HG03097 (cell line): ENCODE measurements at regions not wholly inside any gene's neighbourhood (a gene's known extent, or its start where the extent isn't known, plus 50 kb on each side); places are given as distances from the start of the nearest gene placed in this dataset.

Source experiments
- ATAC-seq: cut with Tn5 transposase; IDR thresholded peaks from one replicate; pipeline ENCODE4 v1.9.1; 2021; ENCODE audit not compliant: unreplicated experiment, low FRiP score

DNA sequence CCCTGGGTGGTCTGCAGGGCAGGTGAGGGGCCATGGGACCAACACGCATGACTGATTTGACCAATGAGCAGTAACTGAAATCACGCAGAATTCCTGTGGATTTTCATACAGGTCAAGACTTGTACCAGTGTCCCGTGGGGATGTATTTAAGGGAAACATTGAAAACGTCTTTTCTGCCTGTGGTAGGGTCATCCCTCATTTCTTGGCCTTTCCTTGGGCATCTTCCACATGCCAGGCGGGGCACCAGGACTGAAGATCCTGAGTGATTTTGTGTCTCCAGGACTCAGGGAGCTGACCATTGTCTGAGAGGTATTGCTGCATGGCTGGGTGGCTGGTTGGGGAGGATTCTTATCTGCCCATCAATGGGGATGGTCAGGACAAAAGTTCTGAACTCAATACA, 289.0 kb downstream of the GLRX3 start:
- no peak for ATAC-seq

- no peak for ATAC-seq
Observed at GRCh38 chr10:130425881-130426435, 289.8 kb downstream of the GLRX3 start.

DNA sequence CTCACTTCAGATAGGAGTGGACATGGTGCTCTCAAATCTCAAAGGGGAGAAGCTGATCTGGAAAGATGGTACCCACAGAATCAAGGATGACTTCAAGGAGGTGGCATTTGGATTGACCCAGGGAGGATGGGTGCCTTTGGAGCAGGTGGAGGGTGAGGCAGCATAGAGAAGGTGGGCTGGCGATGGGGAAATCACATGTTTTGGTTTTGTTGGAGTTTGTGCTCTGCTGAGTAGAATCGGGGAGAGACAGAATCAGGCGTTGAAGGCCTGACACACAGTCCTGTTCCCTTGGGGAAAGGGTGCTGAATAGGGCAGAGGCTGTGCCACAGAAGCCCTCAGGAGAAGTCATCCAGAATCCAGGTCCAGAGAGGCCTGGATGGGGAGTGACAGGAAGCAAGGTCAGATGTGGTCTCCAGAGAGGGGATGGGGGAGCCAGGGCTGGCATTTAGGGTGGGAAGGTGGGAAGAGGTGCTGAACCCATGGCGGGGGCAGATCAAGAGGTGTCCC, 291.1 kb downstream of the GLRX3 start:
- no peak for ATAC-seq

- ATAC-seq: no peak
Observed at GRCh38 chr10:130428936-130429335, 292.7 kb downstream of the GLRX3 start.

DNA sequence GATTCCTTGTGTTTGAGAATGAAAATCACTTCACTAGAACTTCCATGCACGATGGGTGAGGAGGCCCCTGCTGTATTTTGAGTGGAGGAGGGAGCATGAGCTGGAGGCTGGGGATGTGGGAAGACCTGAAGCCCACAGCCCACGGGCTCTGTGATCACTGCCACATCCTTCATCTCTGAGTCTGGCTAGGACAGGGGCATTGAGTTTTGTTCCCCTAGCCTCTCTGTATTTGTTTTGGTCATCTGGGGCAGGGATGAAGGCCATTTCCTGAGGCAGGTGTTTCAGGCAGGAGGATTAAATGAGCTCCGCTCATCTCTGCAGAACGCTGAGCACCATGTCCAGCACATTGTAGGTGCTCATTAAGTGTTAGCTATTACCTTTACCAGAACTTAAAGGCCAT, 293.6 kb downstream of the GLRX3 start:
- ATAC-seq: no peak

DNA sequence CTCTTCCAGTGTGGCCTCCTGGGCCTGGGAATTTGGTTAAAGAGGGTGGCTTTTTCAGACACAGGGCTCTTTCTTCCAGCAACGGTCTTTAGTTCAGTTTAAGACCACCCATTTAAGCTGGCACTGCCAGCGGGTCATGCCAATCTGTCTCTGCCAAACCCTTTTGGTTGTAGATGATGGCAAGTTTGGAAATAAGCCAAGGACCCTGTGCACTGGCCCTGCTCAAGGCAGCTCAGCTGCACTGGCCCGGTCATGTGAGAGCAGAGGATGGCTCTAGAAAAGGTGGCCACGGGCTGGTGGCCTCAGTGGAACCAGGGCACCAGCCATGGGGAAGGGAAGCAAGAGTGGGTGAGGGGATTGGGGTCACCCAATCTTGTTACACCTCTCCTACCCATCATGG, 294.1 kb downstream of the GLRX3 start:
- no peak for ATAC-seq

DNA sequence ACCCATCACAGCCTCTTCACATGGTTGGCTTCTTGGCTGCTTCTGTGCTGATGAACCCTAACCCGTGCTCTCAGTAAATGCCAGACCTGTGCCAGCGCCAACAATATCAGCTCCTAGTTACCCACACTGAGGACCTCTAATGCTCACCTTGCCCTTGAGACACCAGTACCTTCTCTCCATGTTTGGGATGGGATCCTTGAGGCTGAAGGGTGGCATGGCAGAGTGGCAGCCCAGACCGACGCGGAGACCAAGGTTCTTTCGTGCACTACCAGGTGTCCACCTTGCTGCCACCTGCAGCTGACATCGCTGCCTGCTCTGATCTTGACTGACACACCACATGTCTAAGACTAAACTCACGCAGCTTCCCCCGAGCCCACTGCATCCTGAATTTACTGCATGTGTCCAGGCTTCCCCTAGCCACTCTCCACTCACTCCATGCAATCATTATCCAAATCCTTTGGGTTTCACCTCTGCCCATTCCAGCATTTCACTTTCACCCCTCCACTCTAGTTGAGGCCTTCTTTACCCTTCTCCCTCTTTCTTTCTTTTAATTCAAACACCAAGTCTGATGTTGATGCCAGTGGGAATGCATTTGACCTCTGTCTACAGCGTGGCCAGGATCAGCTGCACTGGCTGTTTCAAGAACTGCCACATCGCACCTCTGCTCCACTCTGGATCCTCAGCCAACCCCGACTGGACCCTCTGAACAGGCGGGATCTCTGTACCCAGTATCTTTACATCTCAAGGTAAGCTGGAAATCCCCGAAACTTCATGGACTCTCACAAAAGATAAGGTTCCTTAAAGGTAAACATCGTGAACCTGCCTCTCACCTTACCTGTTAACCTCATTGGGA, 294.9 kb downstream of the GLRX3 start:
- no peak for ATAC-seq

GRCh38 chr10:130432271-130432670, 296.1 kb downstream of the GLRX3 start:
- ATAC-seq: no peak

GRCh38 chr10:130432850-130433249, 296.7 kb downstream of the GLRX3 start:
- no peak for ATAC-seq

- no peak for ATAC-seq
Observed at GRCh38 chr10:130434446-130435385, 298.5 kb downstream of the GLRX3 start.

GRCh38 chr10:130435961-130436360, 299.8 kb downstream of the GLRX3 start:
- no peak for ATAC-seq

GRCh38 chr10:130438861-130439260, 302.7 kb downstream of the GLRX3 start:
- ATAC-seq: no peak

DNA sequence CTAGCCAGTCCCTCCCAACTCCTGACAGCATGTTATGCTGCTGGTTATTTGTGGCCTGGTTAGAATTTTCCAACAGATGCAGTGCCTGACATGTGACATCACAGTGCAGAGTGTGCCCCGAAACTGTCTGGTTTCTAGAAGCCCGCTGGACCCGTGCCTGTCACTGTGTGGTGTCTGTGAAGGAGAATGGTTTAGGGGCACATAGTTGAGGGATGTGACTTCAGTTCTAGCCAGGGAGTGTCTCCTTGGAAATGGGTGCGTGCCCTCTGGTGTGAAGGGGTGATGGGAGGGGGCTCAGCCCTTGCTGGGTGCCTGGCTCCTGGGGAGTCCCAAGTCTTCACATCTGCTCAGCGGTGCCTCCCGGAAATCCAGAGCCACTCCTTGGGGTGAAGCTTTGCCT, 303.6 kb downstream of the GLRX3 start:
- ATAC-seq: no peak

DNA sequence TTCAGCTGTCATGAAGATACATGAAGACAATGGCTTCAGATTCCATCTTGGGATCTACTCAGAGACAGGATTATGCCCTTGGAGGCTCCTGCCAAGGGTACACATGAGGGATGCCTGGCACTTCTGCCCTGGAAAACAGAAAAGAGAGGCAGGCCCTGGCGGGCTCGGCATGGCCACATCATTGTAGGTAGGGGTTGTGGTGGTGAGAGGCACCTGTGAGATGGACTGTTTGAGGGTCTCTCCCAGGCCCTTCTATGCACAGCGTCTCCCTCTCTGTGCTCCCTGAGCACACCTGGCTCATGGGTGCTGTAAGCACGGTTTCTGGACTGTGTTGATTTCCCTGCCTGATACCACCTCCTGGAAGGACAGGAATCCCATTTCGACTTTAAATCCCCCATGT, 304.3 kb downstream of the GLRX3 start:
- ATAC-seq: no peak

GRCh38 chr10:130440971-130441370, 304.8 kb downstream of the GLRX3 start:
- ATAC-seq: no peak

GRCh38 chr10:130443066-130443465, 306.9 kb downstream of the GLRX3 start:
- no peak for ATAC-seq

- ATAC-seq: no peak
Observed at GRCh38 chr10:130453036-130453720, 317.0 kb downstream of the GLRX3 start.

GRCh38 chr10:130453721-130454542, 317.7 kb downstream of the GLRX3 start:
- ATAC-seq: no peak

- no peak for ATAC-seq
Observed at GRCh38 chr10:130454543-130455000, 318.4 kb downstream of the GLRX3 start.
